ENCODE measurements at regions not wholly inside any gene's neighbourhood (a gene's known extent, or its start where the extent isn't known, plus 50 kb on each side); places are given as distances from the start of the nearest gene placed in this dataset.
"Not testable (repeated sequence)": the region's sequence is repeated elsewhere in the genome, so short reads cannot be mapped to it uniquely, and the experiment has no call there.

DNA sequence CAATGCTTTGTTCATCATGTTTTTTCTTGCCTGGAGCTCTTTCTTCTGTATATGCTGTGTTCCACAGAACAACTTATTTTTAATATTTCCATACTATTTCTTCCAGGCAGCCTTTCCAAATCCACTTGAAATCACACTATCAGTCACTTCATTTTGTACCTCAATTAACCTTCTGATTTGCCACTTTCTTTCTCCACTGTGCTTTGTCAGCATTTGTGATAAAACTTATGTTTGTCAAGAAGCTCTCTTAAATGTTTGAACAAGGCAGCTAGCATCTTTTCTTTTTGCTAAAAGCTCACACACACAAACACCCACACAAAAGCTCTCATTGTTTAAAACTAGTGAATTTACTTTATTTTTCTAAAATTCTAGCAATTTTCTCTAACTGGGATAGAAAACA, 2014.7 kb upstream of the RAG2 start:
- H3K27ac ChIP-seq (ENCODE audit: insufficient read length, low read depth, low read length), result no peak overlapping the region
- no peak overlapping the region for H3K4me3 Mint-ChIP-seq
- H3K27ac Mint-ChIP-seq, result no peak overlapping the region

DNA sequence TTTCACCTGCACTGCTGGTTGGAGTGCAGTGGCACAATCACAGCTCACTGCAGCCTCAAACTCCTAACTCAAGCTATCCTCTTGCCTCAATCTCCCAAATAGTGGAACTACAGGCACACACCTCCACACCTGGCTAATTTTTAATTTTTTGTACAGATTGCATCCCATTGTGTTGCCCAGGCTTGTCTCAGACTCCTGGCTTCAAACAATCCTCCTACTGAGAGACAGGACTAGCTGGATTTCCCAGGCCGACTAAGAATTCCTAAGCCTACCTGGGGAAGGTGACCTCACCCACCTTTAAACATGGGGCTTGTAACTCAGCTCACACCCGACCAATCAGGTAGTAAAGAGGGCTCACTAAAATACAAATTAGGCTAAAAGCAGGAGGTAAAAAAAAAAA, 2003.3 kb upstream of the RAG2 start:
- not testable (repeated sequence) for H3K14ac ChIP-seq (ENCODE audit: insufficient read depth, low read length); H3K9me3 Mint-ChIP-seq; H3K9me3 ChIP-seq (ENCODE audit: control insufficient read depth, low read depth, low read length)

More for the DNA sequence above, 2014.7 kb upstream of the RAG2 start:
- DNase-seq, result no peak
- H3K18ac ChIP-seq (ENCODE audit: insufficient read length, low read depth, low read length), result no peak overlapping the region
- TF ChIP-seq, protein P1, sequence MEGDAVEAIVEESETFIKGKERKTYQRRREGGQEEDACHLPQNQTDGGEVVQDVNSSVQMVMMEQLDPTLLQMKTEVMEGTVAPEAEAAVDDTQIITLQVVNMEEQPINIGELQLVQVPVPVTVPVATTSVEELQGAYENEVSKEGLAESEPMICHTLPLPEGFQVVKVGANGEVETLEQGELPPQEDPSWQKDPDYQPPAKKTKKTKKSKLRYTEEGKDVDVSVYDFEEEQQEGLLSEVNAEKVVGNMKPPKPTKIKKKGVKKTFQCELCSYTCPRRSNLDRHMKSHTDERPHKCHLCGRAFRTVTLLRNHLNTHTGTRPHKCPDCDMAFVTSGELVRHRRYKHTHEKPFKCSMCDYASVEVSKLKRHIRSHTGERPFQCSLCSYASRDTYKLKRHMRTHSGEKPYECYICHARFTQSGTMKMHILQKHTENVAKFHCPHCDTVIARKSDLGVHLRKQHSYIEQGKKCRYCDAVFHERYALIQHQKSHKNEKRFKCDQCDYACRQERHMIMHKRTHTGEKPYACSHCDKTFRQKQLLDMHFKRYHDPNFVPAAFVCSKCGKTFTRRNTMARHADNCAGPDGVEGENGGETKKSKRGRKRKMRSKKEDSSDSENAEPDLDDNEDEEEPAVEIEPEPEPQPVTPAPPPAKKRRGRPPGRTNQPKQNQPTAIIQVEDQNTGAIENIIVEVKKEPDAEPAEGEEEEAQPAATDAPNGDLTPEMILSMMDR (conservative IDR thresholded peaks at IDR 0.05), result no peak
- Mint-ChIP-seq H3K36me3 (ENCODE audit: insufficient read depth in 1 of 3, low read depth in 3 of 3) (peaks cover 3 to 22% (median 3%) of the 10 kb centered on the region in 3 experiments; a peak in 5 of 7 replicates), H3K4me1 (no peaks in the 10 kb centered on the region; a peak in 1 of 4 replicates), H3K9me3 (peaks cover 11 to 12% of the 10 kb centered on the region in 2 experiments), H3K27me3 (ENCODE audit: low read depth) (no peaks in the 10 kb centered on the region)
- no peak overlapping the region for H2BK12ac ChIP-seq (ENCODE audit: insufficient read length, low read depth, low read length)
- H3T11ph ChIP-seq (ENCODE audit: low read length), result no peak overlapping the region
- no peaks in the 10 kb centered on the region; the same call in 1 of the 2 replicates for H3K4me1 ChIP-seq (ENCODE audit: insufficient read depth, low read length)
- no peak overlapping the region for H2AK5ac ChIP-seq (ENCODE audit: insufficient read length, low read length)
- H2BK5ac ChIP-seq (ENCODE audit: insufficient read length, low read length), result no peak overlapping the region
- H4K20me1 ChIP-seq (ENCODE audit: control insufficient read depth, insufficient read depth, insufficient read length), result no peaks in the 10 kb centered on the region
- no peaks in the 10 kb centered on the region for H3K9me3 ChIP-seq (ENCODE audit: control insufficient read depth, low read depth, low read length)
- H3K79me1 ChIP-seq (ENCODE audit: insufficient read depth, low read depth, low read length, poor library complexity, severe bottlenecking), result no peaks in the 10 kb centered on the region
- H4K91ac ChIP-seq (ENCODE audit: insufficient read length, low read depth, low read length), result no peak overlapping the region
- H3K23ac ChIP-seq (ENCODE audit: insufficient read length, low read depth, low read length), result no peak overlapping the region
- H3K4ac ChIP-seq (ENCODE audit: low read depth, low read length), result no peak overlapping the region
- H3K23me2 ChIP-seq (ENCODE audit: insufficient read length, low read depth, low read length, poor library complexity, severe bottlenecking), result no peaks in the 10 kb centered on the region
- no peak overlapping the region for H3K56ac ChIP-seq (ENCODE audit: insufficient read length, low read depth, low read length)
- H3K79me2 ChIP-seq (ENCODE audit: insufficient read depth, low read length), result no peaks in the 10 kb centered on the region
- no peak overlapping the region for H2BK15ac ChIP-seq (ENCODE audit: low read depth, low read length)
- H3K14ac ChIP-seq (ENCODE audit: insufficient read depth, low read length), result no peak overlapping the region
- no peak overlapping the region for H3K4me2 ChIP-seq (ENCODE audit: insufficient read depth, insufficient read length, low read length)
- no peak overlapping the region for H3K9ac ChIP-seq (ENCODE audit: extremely low read depth, insufficient read length, low read length)
- no peak overlapping the region for H2BK120ac ChIP-seq (ENCODE audit: low read depth, low read length, poor library complexity, severe bottlenecking)
- no peak overlapping the region for H4K8ac ChIP-seq (replicated peaks; ENCODE audit: insufficient read length, low read depth, low read length)
- no peak overlapping the region for H4K5ac ChIP-seq (ENCODE audit: insufficient read length, low read depth, low read length)
- H3K27me3 ChIP-seq (ENCODE audit: insufficient read depth, low read length), result no peaks in the 10 kb centered on the region
- no peak overlapping the region for H2BK20ac ChIP-seq (ENCODE audit: low read depth, low read length, poor library complexity, severe bottlenecking)
- no peak overlapping the region for H2AFZ ChIP-seq (ENCODE audit: low read length)

More for the DNA sequence above, 2003.3 kb upstream of the RAG2 start:
- H3K27ac Mint-ChIP-seq, result peak overlapping the region in 1 of 3 experiments; percentile 67; a peak in 2 of 7 replicates
- H3K27me3 Mint-ChIP-seq (ENCODE audit: low read depth); H4K91ac ChIP-seq (ENCODE audit: insufficient read length, low read depth, low read length); H3K4me2 ChIP-seq (ENCODE audit: insufficient read depth, insufficient read length, low read length); H3K23ac ChIP-seq (ENCODE audit: insufficient read length, low read depth, low read length); H3K4ac ChIP-seq (ENCODE audit: low read depth, low read length); DNase-seq; H2BK12ac ChIP-seq (ENCODE audit: insufficient read length, low read depth, low read length); H2BK20ac ChIP-seq (ENCODE audit: low read depth, low read length, poor library complexity, severe bottlenecking); H3K9ac ChIP-seq (ENCODE audit: extremely low read depth, insufficient read length, low read length); H2BK15ac ChIP-seq (ENCODE audit: low read depth, low read length); H3K79me2 ChIP-seq (ENCODE audit: insufficient read depth, low read length); H2BK120ac ChIP-seq (ENCODE audit: low read depth, low read length, poor library complexity, severe bottlenecking); H2AFZ ChIP-seq (ENCODE audit: low read length); H3K23me2 ChIP-seq (ENCODE audit: insufficient read length, low read depth, low read length, poor library complexity, severe bottlenecking); H2BK5ac ChIP-seq (ENCODE audit: insufficient read length, low read length); H3K4me3 Mint-ChIP-seq; H3K27ac ChIP-seq (ENCODE audit: insufficient read length, low read depth, low read length); H3K4me1 Mint-ChIP-seq; H3K56ac ChIP-seq (ENCODE audit: insufficient read length, low read depth, low read length); H3K36me3 Mint-ChIP-seq (ENCODE audit: insufficient read depth in 1 of 3, low read depth in 3 of 3); H4K20me1 ChIP-seq (ENCODE audit: control insufficient read depth, insufficient read depth, insufficient read length); H4K8ac ChIP-seq (replicated peaks; ENCODE audit: insufficient read length, low read depth, low read length); H4K5ac ChIP-seq (ENCODE audit: insufficient read length, low read depth, low read length); H3K4me1 ChIP-seq (ENCODE audit: insufficient read depth, low read length); H3K18ac ChIP-seq (ENCODE audit: insufficient read length, low read depth, low read length); H3K27me3 ChIP-seq (ENCODE audit: insufficient read depth, low read length); H3T11ph ChIP-seq (ENCODE audit: low read length); H2AK5ac ChIP-seq (ENCODE audit: insufficient read length, low read length); H3K79me1 ChIP-seq (ENCODE audit: insufficient read depth, low read depth, low read length, poor library complexity, severe bottlenecking): not testable (repeated sequence)
- WGBS (ENCODE audit: extremely low coverage, insufficient read length, low lambda C conversion rate), result no CpG with 5 or more reads among the region's 2 CpGs
